GM18499 (cell line): ENCODE measurements at regions not wholly inside any gene's neighbourhood (a gene's known extent, or its start where the extent isn't known, plus 50 kb on each side); places are given as distances from the start of the nearest gene placed in this dataset.

Source experiments
- ATAC-seq: cut with Tn5 transposase; IDR thresholded peaks from one replicate; pipeline ENCODE4 v1.9.1; 2021; ENCODE audit warnings: moderate number of reproducible peaks; ENCODE audit not compliant: insufficient read depth, unreplicated experiment

GRCh38 chr6:45794465-45794864, 221.2 kb downstream of the CLIC5 start:
- ATAC-seq = no peak

- no peak for ATAC-seq
These were observed 224.2 kb downstream of the CLIC5 start for GRCh38 chr6:45791211-45792168.

- ATAC-seq = no peak
These were observed 226.4 kb downstream of the CLIC5 start for GRCh38 chr6:45789238-45789637.

GRCh38 chr6:45787384-45787783, 228.3 kb downstream of the CLIC5 start:
- ATAC-seq = no peak

- no peak for ATAC-seq
These were observed 229.3 kb downstream of the CLIC5 start for GRCh38 chr6:45786355-45786781.

GRCh38 chr6:45784250-45784649, 231.4 kb downstream of the CLIC5 start:
- no peak for ATAC-seq

- ATAC-seq = no peak
These were observed 231.9 kb downstream of the CLIC5 start for GRCh38 chr6:45783716-45784115.

GRCh38 chr6:45781890-45782289, 233.8 kb downstream of the CLIC5 start:
- ATAC-seq = no peak

- ATAC-seq = no peak
These were observed 235.1 kb downstream of the CLIC5 start for GRCh38 chr6:45780523-45780922.

- no peak for ATAC-seq
These were observed 240.5 kb downstream of the CLIC5 start for GRCh38 chr6:45775026-45775697.

GRCh38 chr6:45773906-45774305, 241.8 kb downstream of the CLIC5 start:
- ATAC-seq = no peak

GRCh38 chr6:45772886-45773495, 242.7 kb downstream of the CLIC5 start:
- no peak for ATAC-seq

GRCh38 chr6:45772051-45772450, 243.6 kb downstream of the CLIC5 start:
- no peak for ATAC-seq

GRCh38 chr6:45763281-45763680, 252.4 kb downstream of the CLIC5 start:
- no peak for ATAC-seq

GRCh38 chr6:45759472-45759810, 256.2 kb downstream of the CLIC5 start:
- no peak for ATAC-seq

GRCh38 chr6:45758787-45759471, 256.7 kb downstream of the CLIC5 start:
- ATAC-seq = no peak

GRCh38 chr6:45757443-45758130, 258.1 kb downstream of the CLIC5 start:
- ATAC-seq = no peak

GRCh38 chr6:45756606-45757005, 259.1 kb downstream of the CLIC5 start:
- no peak for ATAC-seq

GRCh38 chr6:45754432-45754831, 261.2 kb downstream of the CLIC5 start:
- no peak for ATAC-seq

- ATAC-seq = no peak
These were observed 269.6 kb downstream of the CLIC5 start for GRCh38 chr6:45746046-45746445.
